Nucleus accumbens (tissue), 56 donors: ENCODE measurements at regions not wholly inside any gene's neighbourhood (a gene's known extent, or its start where the extent isn't known, plus 50 kb on each side); places are given as distances from the start of the nearest gene placed in this dataset.
A peak's percentile ranks its signal among the peaks of the same experiment; 100 is the strongest.
"Not testable (repeated sequence)": the region's sequence is repeated elsewhere in the genome, so short reads cannot be mapped to it uniquely, and the experiment has no call there.

Experiments
- DNase-seq, 56 donors: peaks; one replicate each; lab custom pipeline; 2025; lab: John Stamatoyannopoulos, UW

DNA sequence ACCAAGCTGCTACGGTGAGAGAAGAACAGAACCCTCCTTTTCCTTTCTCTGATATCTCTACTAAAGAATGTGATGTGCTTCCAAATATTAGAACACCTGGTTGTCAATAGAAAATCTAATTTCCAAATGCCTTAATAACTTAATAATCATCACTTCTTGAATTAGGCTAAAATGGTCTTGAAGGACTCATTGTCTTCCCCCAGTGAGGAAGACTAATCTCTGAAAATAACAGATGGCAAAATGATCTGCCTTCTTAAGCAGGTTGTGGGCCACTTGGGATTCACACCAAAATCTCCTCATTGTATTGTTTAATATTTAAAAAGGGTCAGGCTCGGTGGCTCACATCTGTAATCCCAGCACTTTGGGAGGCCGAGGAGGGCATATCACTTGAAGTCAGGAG is 805.9 kb upstream of the AUTS2 start:
- no peak for DNase-seq

DNA sequence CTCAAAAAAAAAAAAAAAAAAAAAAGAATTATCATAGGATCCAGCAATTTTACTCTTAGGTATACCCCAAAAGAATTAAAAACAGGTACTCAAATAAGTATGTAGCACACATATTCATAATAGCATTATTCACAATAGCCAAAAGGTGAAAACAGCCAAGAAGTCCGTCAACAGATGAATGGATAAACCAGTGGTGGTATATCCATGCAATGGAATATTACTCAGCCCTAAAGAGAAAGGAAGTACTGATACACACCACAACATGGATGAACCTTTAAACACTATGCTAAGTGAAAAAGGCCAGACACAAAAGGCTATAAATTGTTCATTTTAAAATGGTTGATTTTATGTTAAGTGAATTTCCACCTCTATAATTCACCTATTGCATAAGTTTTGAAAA is 804.8 kb upstream of the AUTS2 start:
- DNase-seq = no peak

- no peak for DNase-seq
Observed at GRCh38 chr7:68800316-68800715, 798.0 kb upstream of the AUTS2 start.

DNA sequence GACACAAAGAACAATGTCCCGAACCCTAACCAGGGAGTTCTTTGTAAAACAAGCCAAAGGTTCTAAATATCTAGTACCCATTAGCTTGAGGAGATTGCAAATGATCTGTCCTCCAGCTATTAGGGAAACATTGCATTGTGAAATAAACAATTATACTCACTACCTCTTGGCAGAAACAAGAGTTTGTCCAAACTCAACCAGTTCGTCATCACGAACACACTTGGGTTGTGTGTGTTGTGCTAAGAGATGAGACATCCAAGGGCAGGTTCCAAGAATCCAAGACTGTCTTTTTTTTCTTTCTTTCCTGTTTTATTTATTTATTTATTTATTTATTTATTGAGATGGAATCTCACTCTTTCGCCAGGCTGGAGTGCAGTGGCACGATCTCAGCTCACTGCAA is 793.1 kb upstream of the AUTS2 start:
- no peak for DNase-seq

GRCh38 chr7:68807666-68808065 is 790.6 kb upstream of the AUTS2 start:
- DNase-seq = no peak

GRCh38 chr7:68813551-68814080 is 784.7 kb upstream of the AUTS2 start:
- no peak for DNase-seq

- no peak for DNase-seq
Observed at GRCh38 chr7:68816491-68816890, 781.8 kb upstream of the AUTS2 start.

DNA sequence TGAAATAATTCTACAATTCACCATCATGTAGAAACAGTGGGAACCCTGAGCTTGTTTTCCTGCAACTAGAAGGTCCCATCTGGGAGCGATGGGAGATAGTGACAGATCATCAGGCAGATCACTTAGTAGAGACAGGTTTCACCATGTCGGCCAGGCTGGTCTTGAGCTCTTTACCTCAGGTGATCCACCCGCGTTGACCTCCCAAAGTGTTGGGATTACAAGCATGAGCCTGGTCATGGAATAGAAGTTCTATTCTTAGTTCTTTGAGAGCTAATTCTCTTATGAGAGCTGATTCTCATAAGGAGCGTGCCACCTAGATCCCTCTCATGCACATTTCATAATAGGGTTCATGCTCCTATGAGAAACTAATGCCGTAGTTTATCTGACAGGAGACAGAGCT is 778.0 kb upstream of the AUTS2 start:
- no peak for DNase-seq

GRCh38 chr7:68821846-68822245 is 776.4 kb upstream of the AUTS2 start:
- DNase-seq = no peak

DNA sequence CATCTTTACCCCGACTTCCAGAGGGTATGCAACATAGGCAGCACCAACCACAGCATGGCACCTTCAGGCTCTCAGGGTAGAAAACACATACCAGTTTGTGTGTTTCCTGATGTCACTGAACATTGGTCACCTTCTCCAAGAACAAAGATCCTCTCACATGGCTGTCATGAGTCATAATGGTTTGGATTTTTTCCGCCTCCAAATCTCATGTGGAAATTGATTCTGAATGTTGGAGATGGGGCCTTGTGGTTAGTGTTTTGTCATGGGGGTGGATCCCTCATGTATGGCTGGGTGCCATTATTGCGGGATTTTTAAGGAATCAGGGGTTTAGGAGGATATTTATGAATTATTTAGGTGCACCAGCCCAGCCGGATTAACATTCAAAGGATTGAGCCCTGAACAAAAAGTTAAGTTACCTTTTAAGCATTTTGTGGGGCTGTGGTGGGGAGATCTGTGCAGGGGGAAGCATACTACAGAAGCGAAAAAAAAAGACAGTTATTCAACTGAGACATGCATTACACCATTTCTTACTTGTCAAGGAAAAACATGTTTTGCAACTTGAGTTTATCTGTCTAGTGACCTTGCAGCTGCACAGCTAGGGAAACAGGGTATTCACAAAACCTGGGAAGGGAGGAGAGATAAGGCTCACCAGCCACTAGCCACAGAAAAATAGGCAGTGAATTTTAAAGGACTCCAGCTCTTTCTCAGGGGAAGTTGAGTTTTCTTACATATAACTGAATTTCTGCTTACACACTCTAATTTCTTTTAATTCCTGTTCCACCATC is 774.1 kb upstream of the AUTS2 start:
- no peak for DNase-seq

- DNase-seq = no peak
Observed at GRCh38 chr7:68828575-68828974, 769.7 kb upstream of the AUTS2 start.

- no peak for DNase-seq
Observed at GRCh38 chr7:68833422-68833821, 764.9 kb upstream of the AUTS2 start.

GRCh38 chr7:68839014-68839413 is 759.3 kb upstream of the AUTS2 start:
- no peak for DNase-seq

DNA sequence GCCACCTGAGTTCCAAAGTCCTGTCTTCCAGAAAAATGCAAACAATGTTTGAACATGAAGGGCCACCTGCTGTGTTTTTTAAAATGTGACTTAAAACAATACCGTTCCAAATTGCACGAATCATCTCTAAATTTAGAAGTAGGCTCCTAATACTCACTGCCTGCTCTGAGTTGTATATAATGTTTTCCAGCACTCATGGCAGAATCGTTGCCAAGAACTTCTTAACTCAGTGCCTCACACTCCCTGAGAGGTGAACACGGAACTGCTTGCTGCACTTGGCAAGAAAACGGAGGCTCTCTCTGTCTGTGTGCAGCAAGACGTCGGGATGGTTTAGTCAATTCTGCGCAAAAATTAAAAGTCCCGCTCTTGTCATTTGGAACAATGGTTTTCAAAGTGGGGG is 757.3 kb upstream of the AUTS2 start:
- DNase-seq = no peak

DNA sequence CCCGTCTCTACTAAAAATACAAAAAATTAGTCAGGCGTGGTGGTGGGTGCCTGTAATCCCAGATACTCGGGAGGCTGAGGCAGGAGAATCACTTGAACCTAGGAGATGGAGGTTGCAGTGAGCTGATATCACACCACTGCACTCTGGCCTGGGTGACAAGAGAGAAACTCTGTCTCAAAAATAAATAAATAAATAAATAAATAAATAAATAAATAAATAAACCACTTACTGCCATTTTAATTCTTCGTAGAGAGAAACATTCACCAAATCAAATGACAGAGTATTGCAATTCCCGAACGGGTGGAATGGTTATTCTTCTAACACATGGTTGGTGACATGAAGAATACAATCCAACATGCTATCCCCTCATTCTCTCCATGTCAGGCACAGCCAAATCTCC is 754.3 kb upstream of the AUTS2 start:
- DNase-seq = not testable (repeated sequence)

DNA sequence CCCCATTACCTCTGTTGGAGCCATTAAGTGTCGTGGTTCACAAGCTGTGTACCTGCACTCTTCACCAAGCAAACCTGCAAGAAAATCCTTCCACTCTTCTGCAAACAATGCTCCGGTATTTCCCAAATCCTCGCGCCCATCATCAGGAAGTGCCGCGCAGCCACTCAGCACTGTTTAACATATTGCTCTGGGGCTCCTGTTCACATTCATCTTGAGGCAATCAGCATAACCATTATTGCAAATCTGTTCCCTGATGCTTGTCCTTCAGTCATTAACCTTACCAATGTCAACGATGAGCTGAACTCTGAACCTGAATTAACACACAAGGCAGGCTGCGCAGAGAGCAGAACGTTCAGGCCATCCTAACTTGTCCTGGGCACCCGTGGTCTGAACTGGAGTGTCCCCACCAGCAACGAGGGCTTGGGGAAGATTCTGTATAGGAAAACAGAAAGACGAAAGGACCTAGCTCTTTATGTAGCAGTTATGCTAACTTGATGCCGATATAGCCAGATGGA is 751.4 kb upstream of the AUTS2 start:
- DNase-seq = no peak

DNA sequence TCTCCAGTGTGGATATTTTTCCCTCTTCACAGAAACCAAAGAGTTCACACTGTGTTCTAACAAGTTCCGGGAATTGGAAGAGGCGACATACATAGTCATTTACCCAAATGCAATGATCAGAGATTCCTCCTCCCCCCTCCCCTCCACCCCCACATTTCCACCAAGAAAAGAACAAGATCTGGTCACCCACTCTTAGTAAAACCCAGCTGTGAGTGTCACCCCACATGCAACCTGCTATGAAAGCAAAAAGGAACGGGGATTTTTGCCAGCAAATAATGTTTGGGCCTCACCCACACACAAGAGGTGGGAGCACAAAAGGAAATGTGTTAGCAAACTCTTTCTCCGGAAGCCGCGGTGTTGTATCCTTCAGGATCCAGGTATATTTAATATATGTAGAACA is 745.0 kb upstream of the AUTS2 start:
- peak in 11 of 56 donors; percentile 0 to 27 (median 5) for DNase-seq

- DNase-seq = no peak
Observed at GRCh38 chr7:68857571-68857970, 740.7 kb upstream of the AUTS2 start.

DNA sequence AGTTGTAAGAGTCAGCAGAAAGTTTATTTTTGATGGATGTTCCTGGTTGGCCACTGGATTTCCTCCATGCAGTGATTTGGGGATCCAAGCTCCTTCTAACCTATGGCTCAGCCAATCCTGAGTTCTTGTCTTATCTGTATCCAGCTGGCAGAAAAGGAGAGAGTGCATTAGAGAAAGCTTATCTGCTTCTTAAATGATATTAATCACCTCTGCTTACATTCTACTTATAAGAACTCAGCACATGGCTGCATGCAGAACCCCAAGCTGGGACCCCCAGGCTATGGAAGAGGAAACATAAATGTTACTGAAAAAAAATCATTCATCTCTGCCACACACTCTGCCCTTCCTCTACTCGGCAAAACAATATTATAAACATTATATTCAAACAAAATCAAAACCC is 739.8 kb upstream of the AUTS2 start:
- DNase-seq = no peak

DNA sequence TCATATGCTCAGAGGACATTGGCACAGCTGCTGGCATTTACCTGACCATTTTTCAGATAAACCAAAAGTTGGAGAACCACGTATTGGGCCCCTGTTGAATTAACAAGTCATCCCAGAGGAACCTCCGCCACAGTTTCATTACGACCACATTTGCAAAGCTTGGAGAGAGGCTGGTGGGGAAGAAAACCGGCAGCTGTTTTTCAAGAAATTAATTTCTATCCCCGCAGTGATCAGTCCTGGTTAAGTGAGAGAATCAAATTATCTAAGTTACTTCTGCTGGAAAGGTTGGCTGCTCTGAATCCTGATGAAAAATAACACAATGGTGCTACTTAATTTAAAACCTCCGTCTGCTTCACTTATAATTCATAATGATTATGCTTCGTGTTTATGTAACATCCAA is 737.1 kb upstream of the AUTS2 start:
- DNase-seq = no peak

DNA sequence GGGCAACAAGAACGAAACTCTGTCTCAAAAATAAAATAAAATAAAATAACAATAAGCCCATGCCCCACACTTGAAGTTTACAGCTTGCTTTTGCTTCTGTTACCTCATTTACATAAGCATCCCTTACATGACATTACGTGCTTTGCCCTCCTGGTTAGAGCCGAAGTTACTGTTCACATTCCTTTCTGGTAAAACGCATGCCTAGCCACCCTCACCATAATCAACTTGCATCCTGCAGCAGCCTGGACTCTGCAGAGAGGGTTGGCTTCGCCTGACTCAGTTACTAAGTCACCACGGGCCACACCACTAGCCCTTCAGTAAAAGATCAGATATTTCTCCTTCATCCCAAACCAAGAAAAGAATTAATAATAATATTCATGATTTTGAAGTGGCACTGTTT is 736.0 kb upstream of the AUTS2 start:
- DNase-seq = no peak

DNA sequence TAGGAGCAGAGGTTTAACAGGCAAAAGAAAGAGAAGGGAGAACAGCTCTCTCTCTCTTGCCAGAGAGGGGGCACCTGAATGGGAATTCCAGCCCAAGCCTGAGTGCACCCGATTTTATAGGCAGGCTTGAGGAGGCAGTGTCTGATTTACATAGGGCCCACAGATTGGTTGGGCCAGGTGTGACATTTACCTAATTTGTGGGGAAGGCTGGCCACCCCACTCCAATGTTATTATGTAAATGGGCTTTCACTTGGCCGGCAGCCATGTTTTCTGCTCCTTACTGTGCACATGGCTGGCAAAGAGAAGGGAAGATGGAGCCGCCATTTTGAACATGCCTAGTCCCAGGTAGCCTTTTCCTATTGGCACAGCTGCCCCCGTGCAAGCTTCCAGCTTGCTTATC is 735.5 kb upstream of the AUTS2 start:
- no peak for DNase-seq
